ENCODE measurements at regions not wholly inside any gene's neighbourhood (a gene's known extent, or its start where the extent isn't known, plus 50 kb on each side); places are given as distances from the start of the nearest gene placed in this dataset.

GRCh38 chr4:149964001-149964796, 114.0 kb upstream of the DCLK2 start:
- TF ChIP-seq POLR2A (IDR thresholded peaks at IDR 0.05) (no peak), CTCF (IDR thresholded peaks at IDR 0.05) (no peak)
